SJSA1 (cell line): ENCODE measurements at regions not wholly inside any gene's neighbourhood (a gene's known extent, or its start where the extent isn't known, plus 50 kb on each side); places are given as distances from the start of the nearest gene placed in this dataset.

ENCODE experiments used
- DNase-seq, 2 experiments: peaks; one replicate each; pipeline ENCODE4 v3.0.0-alpha.2; 2015 to 2020; ENCODE audit warnings: low spot score in 2 of 2, low read depth in 1 of 2
- H3K27ac ChIP-seq: fragments of 250-450 bp; sonication (Bioruptor Pico); 2 replicates; pipeline ENCODE4 v1.5.1; 2020; ENCODE audit warnings: mild to moderate bottlenecking, moderate library complexity
- H3K27me3 ChIP-seq: fragments of 250-450 bp; sonication (Bioruptor Pico); replicated peaks from 2 replicates; pipeline ENCODE4 v1.5.1; 2020; ENCODE audit warnings: mild to moderate bottlenecking, moderate library complexity
- H3K36me3 ChIP-seq: fragments of 250-450 bp; sonication (Bioruptor Pico); 2 replicates; pipeline ENCODE4 v1.5.1; 2020; ENCODE audit warnings: mild to moderate bottlenecking
- H3K4me1 ChIP-seq: fragments of 250-450 bp; sonication (Bioruptor Pico); replicated peaks from 2 replicates; pipeline ENCODE4 v1.6.1; 2021; ENCODE audit warnings: mild to moderate bottlenecking
- H3K4me3 ChIP-seq: fragments of 250-450 bp; sonication (Bioruptor Pico); 2 replicates; pipeline ENCODE4 v1.5.1; 2020; ENCODE audit warnings: mild to moderate bottlenecking
- H3K9me3 ChIP-seq: fragments of 250-450 bp; sonication (Bioruptor Pico); replicated peaks from 2 replicates; pipeline ENCODE4 v1.5.1; 2020; ENCODE audit warnings: mild to moderate bottlenecking

- H3K4me1 ChIP-seq: no peaks in the 10 kb centered on the region
- no peaks in the 10 kb centered on the region for H3K36me3 ChIP-seq
- no peaks in the 10 kb centered on the region for H3K9me3 ChIP-seq
- no peaks in the 10 kb centered on the region for H3K27me3 ChIP-seq
- no peak for DNase-seq
- H3K4me3 ChIP-seq: no peak overlapping the region
- no peak overlapping the region for H3K27ac ChIP-seq
Measured at GRCh38 chr9:11348366-11348765, 735.6 kb upstream of the PTPRD start.

- no peaks in the 10 kb centered on the region for H3K36me3 ChIP-seq
- no peak for DNase-seq
- no peaks in the 10 kb centered on the region for H3K27me3 ChIP-seq
- H3K9me3 ChIP-seq: no peaks in the 10 kb centered on the region
- H3K4me3 ChIP-seq: no peak overlapping the region
- no peaks in the 10 kb centered on the region for H3K4me1 ChIP-seq
- no peak overlapping the region for H3K27ac ChIP-seq
Measured at GRCh38 chr9:11349187-11349586, 736.4 kb upstream of the PTPRD start.

- Histone ChIP-seq H3K27ac (no peak overlapping the region), H3K27me3 (no peaks in the 10 kb centered on the region), H3K4me3 (no peak overlapping the region), H3K9me3 (no peaks in the 10 kb centered on the region), H3K4me1 (no peaks in the 10 kb centered on the region), H3K36me3 (no peaks in the 10 kb centered on the region)
- DNase-seq: no peak
Measured at GRCh38 chr9:11352612-11353011, 739.8 kb upstream of the PTPRD start.

- no peaks in the 10 kb centered on the region for H3K27me3 ChIP-seq
- H3K27ac ChIP-seq: no peak overlapping the region
- no peak overlapping the region for H3K4me3 ChIP-seq
- no peak for DNase-seq
- no peaks in the 10 kb centered on the region for H3K9me3 ChIP-seq
- H3K4me1 ChIP-seq: no peaks in the 10 kb centered on the region
- H3K36me3 ChIP-seq: no peaks in the 10 kb centered on the region
Measured at GRCh38 chr9:11356067-11356466, 743.3 kb upstream of the PTPRD start.

- Histone ChIP-seq H3K36me3 (no peaks in the 10 kb centered on the region), H3K4me1 (no peaks in the 10 kb centered on the region)
- no peak for DNase-seq
Measured at GRCh38 chr9:11366585-11367129, 753.9 kb upstream of the PTPRD start.

GRCh38 chr9:11374926-11375325 is 762.1 kb upstream of the PTPRD start:
- Histone ChIP-seq H3K27ac (no peak overlapping the region), H3K9me3 (no peaks in the 10 kb centered on the region), H3K4me1 (no peaks in the 10 kb centered on the region), H3K36me3 (no peaks in the 10 kb centered on the region), H3K27me3 (no peaks in the 10 kb centered on the region), H3K4me3 (no peak overlapping the region)
- DNase-seq: no peak

More at GRCh38 chr9:11366585-11367129, 753.9 kb upstream of the PTPRD start:
- Histone ChIP-seq H3K27me3 (no peaks in the 10 kb centered on the region), H3K4me3 (no peak overlapping the region), H3K9me3 (no peaks in the 10 kb centered on the region), H3K27ac (no peak overlapping the region)

GRCh38 chr9:11402621-11403020 is 789.8 kb upstream of the PTPRD start:
- no peaks in the 10 kb centered on the region for H3K9me3 ChIP-seq
- H3K27ac ChIP-seq: no peak overlapping the region
- no peaks in the 10 kb centered on the region for H3K36me3 ChIP-seq
- DNase-seq: no peak
- no peaks in the 10 kb centered on the region for H3K27me3 ChIP-seq
- H3K4me3 ChIP-seq: no peak overlapping the region
- no peaks in the 10 kb centered on the region for H3K4me1 ChIP-seq

GRCh38 chr9:11414241-11414640 is 801.4 kb upstream of the PTPRD start:
- Histone ChIP-seq H3K4me1 (no peaks in the 10 kb centered on the region), H3K36me3 (no peaks in the 10 kb centered on the region), H3K9me3 (no peaks in the 10 kb centered on the region), H3K27ac (no peak overlapping the region), H3K27me3 (no peaks in the 10 kb centered on the region), H3K4me3 (no peak overlapping the region)
- no peak for DNase-seq

GRCh38 chr9:11417782-11418181 is 805.0 kb upstream of the PTPRD start:
- no peak overlapping the region for H3K27ac ChIP-seq

GRCh38 chr9:11431490-11431889 is 818.7 kb upstream of the PTPRD start:
- Histone ChIP-seq H3K9me3 (no peaks in the 10 kb centered on the region), H3K4me1 (no peaks in the 10 kb centered on the region), H3K27me3 (no peaks in the 10 kb centered on the region), H3K4me3 (no peak overlapping the region), H3K27ac (no peak overlapping the region), H3K36me3 (no peaks in the 10 kb centered on the region)
- no peak for DNase-seq

More at GRCh38 chr9:11417782-11418181, 805.0 kb upstream of the PTPRD start:
- Histone ChIP-seq H3K9me3 (no peaks in the 10 kb centered on the region), H3K36me3 (no peaks in the 10 kb centered on the region), H3K4me1 (no peaks in the 10 kb centered on the region), H3K4me3 (no peak overlapping the region), H3K27me3 (no peaks in the 10 kb centered on the region)
- no peak for DNase-seq

- H3K4me3 ChIP-seq: no peak overlapping the region
- DNase-seq: no peak
- no peak overlapping the region for H3K27ac ChIP-seq
- H3K36me3 ChIP-seq: no peaks in the 10 kb centered on the region
- H3K4me1 ChIP-seq: no peaks in the 10 kb centered on the region
- H3K9me3 ChIP-seq: no peaks in the 10 kb centered on the region
- H3K27me3 ChIP-seq: no peaks in the 10 kb centered on the region
Measured at GRCh38 chr9:11432361-11432760, 819.6 kb upstream of the PTPRD start.

GRCh38 chr9:11443631-11444030 is 830.8 kb upstream of the PTPRD start:
- DNase-seq: no peak
- Histone ChIP-seq H3K9me3 (no peaks in the 10 kb centered on the region), H3K27ac (no peak overlapping the region), H3K27me3 (no peaks in the 10 kb centered on the region), H3K36me3 (no peaks in the 10 kb centered on the region), H3K4me3 (no peak overlapping the region), H3K4me1 (no peaks in the 10 kb centered on the region)

GRCh38 chr9:11457825-11458790 is 845.3 kb upstream of the PTPRD start:
- no peak overlapping the region for H3K27ac ChIP-seq
- no peaks in the 10 kb centered on the region for H3K36me3 ChIP-seq
- no peaks in the 10 kb centered on the region for H3K4me1 ChIP-seq
- H3K4me3 ChIP-seq: no peak overlapping the region
- no peaks in the 10 kb centered on the region for H3K9me3 ChIP-seq
- H3K27me3 ChIP-seq: no peaks in the 10 kb centered on the region
- no peak for DNase-seq

GRCh38 chr9:11469745-11470144 is 856.9 kb upstream of the PTPRD start:
- no peak overlapping the region for H3K4me3 ChIP-seq
- DNase-seq: no peak
- H3K27me3 ChIP-seq: no peaks in the 10 kb centered on the region
- no peaks in the 10 kb centered on the region for H3K9me3 ChIP-seq
- H3K4me1 ChIP-seq: no peaks in the 10 kb centered on the region
- H3K36me3 ChIP-seq: no peaks in the 10 kb centered on the region
- no peak overlapping the region for H3K27ac ChIP-seq
